ENCODE measurements at regions not wholly inside any gene's neighbourhood (a gene's known extent, or its start where the extent isn't known, plus 50 kb on each side); places are given as distances from the start of the nearest gene placed in this dataset.

DNA sequence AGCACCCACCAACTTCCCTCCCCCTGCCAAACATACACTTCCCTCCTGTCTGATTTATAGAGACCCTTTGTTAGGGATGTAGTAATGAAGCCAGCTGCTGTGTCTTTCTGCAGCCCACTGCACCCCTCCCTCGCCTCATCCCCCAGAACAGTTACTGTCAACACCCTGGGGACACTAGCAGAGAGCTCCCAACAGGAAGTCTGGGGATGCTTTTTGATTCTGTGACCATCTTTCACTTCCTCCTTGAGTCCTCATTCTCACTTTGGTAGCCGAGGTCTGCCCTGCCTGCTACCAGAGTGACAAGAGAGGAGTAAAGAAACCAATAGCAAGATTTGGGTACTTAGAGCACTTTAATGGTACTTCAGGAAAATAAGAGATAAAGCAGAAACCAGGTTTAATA, 201.6 kb downstream of the SATB1 start:
- TF ChIP-seq ZNF274 (IDR thresholded peaks at IDR 0.05; ENCODE audit: low read depth, low read length) (no peak), YY1 (IDR thresholded peaks at IDR 0.05; ENCODE audit: insufficient read depth, insufficient read length) (no peak), SUZ12 (IDR thresholded peaks at IDR 0.05; ENCODE audit: extremely low read depth, insufficient read depth, insufficient read length) (no peak)
